HepG2 (cell line): ENCODE measurements at regions not wholly inside any gene's neighbourhood (a gene's known extent, or its start where the extent isn't known, plus 50 kb on each side); places are given as distances from the start of the nearest gene placed in this dataset.

ENCODE experiments used
- ATAC-seq: fragments of 200-7000 bp; cut with Tn5 transposase; 3 replicates; pipeline ENCODE4 v1.9.1; 2020; ENCODE audit warnings: mild to moderate bottlenecking, moderate library complexity
- BruUV-seq: library from RNA; stranded (reverse); fragments of 400-500 nt; replicated peaks from 2 replicates; lab custom pipeline; 2021; lab: Mats Ljungman, UMichigan
- CTCF ChIA-PET: fragments of 300-600 bp; formaldehyde crosslinking; extraction: SDS; loops from one replicate; lab custom pipeline; 2021; ENCODE audit warnings: low total read pairs, inconsistent platforms, low intra/inter-chr PET ratio; lab: Yijun Ruan, JAX
- POLR2A ChIA-PET: fragments of 350-600 bp; sonication (Branson Sonifier 250); formaldehyde crosslinking; loops from one replicate; lab custom pipeline; 2020; ENCODE audit warnings: antibody characterized with exemption, inconsistent platforms; lab: Yijun Ruan, JAX
- DNase-seq: peaks from one replicate; pipeline ENCODE4 v3.0.0-alpha.2; 2015; ENCODE audit warnings: low spot score
- FAIRE-seq: peaks from 3 replicates; lab custom pipeline; 2011; peaks lifted over from hg19 to GRCh38; lab: Jason Lieb, UNC
- H2AFZ ChIP-seq: one replicate; pipeline ENCODE4 v1.6.1; 2011; ENCODE audit warnings: low read length, inconsistent platforms
- H3K27ac ChIP-seq: fragments of 300-600 bp; 3 replicates; pipeline ENCODE4 v1.8.0; 2011; ENCODE audit warnings: mixed run types, mild to moderate bottlenecking, mixed read lengths, low read length, inconsistent platforms; ENCODE audit not compliant: insufficient read depth; ENCODE audit errors: extremely low read length
- H3K27me3 ChIP-seq, 2 experiments: fragments of 200-600 bp in 1 of 2; 2 replicates in 1 of 2; 3 replicates in 1 of 2; pipeline versions ENCODE4 v1.6.0 to v1.8.0; 2011; ENCODE audit warnings: low read length in 2 of 2, mild to moderate bottlenecking in 2 of 2, moderate library complexity in 2 of 2, inconsistent platforms in 1 of 2; ENCODE audit not compliant: insufficient read depth in 2 of 2, control insufficient read depth in 1 of 2
- H3K36me3 ChIP-seq, 2 experiments: fragments of 200-600 bp in 1 of 2; replicated peaks in 1 of 2; 2 replicates in 1 of 2; 3 replicates in 1 of 2; pipeline versions ENCODE4 v1.5.1 to v1.8.0; 2011; ENCODE audit warnings: low read length in 2 of 2, inconsistent platforms in 1 of 2; ENCODE audit not compliant: insufficient read depth in 2 of 2, control insufficient read depth in 1 of 2
- H3K4me1 ChIP-seq: 2 replicates; pipeline ENCODE4 v1.5.1; 2012; ENCODE audit warnings: low read length, inconsistent platforms; ENCODE audit not compliant: insufficient read depth
- H3K4me2 ChIP-seq: 2 replicates; pipeline ENCODE4 v1.6.0; 2011; ENCODE audit warnings: low read depth, low read length, inconsistent platforms
- H3K4me3 ChIP-seq, 3 experiments: fragments of 200-600 bp in 1 of 3; sonication (generic), shearing (Covaris generic) in 1 of 3; replicated peaks in 1 of 3; 2 replicates each; pipeline ENCODE4 v1.5.1; 2011 to 2016; ENCODE audit warnings: low read length in 3 of 3, inconsistent platforms in 2 of 3, low read depth in 2 of 3, mild to moderate bottlenecking in 2 of 3, control low read depth in 1 of 3, mixed read lengths in 1 of 3; ENCODE audit not compliant: insufficient read depth in 1 of 3
- H3K79me2 ChIP-seq: one replicate; pipeline ENCODE4 v1.6.1; 2011; ENCODE audit warnings: low read length, inconsistent platforms; ENCODE audit not compliant: insufficient read depth
- H3K9ac ChIP-seq: 2 replicates; pipeline ENCODE4 v1.6.0; 2011; ENCODE audit warnings: mild to moderate bottlenecking, low read depth, low read length, inconsistent platforms; ENCODE audit not compliant: insufficient read depth
- H3K9me3 ChIP-seq: 2 replicates; pipeline ENCODE4 v1.5.1; 2012; ENCODE audit warnings: mild to moderate bottlenecking, low read length
- H4K20me1 ChIP-seq: 2 replicates; pipeline ENCODE4 v1.6.0; 2011; ENCODE audit warnings: inconsistent platforms, mild to moderate bottlenecking, low read length, moderate library complexity; ENCODE audit not compliant: insufficient read depth
- DR1 ChIP-seq: sonication (generic); formaldehyde crosslinking; IDR thresholded peaks from 2 replicates; pipeline ENCODE4 v1.8.0; 2021; ENCODE audit warnings: mild to moderate bottlenecking, missing genetic modification reagents, inconsistent platforms
- E2F2 ChIP-seq: sonication (generic); formaldehyde crosslinking; IDR thresholded peaks from 2 replicates; pipeline ENCODE4 v1.4.0; 2020; ENCODE audit warnings: missing genetic modification reagents, borderline replicate concordance
- MAFF ChIP-seq: IDR thresholded peaks from 2 replicates; pipeline ENCODE4 v1.6.1; 2011; ENCODE audit warnings: low read depth, low read length, improper control_type of control experiment
- MAFK ChIP-seq, 2 experiments: IDR thresholded peaks in 1 of 2; conservative IDR thresholded peaks in 1 of 2; 2 replicates each; pipeline ENCODE4 v1.6.1; 2011; ENCODE audit warnings: improper control_type of control experiment in 2 of 2, low read length in 2 of 2
- MIER3 ChIP-seq: IDR thresholded peaks from 2 replicates; pipeline ENCODE4 v1.6.1; 2016; ENCODE audit warnings: missing compliant biosample characterization, borderline replicate concordance
- PPARG ChIP-seq: conservative IDR thresholded peaks from 2 replicates; pipeline ENCODE4 v1.6.1; 2016; ENCODE audit warnings: missing biosample characterization, missing genetic modification reagents
- SATB2 ChIP-seq: sonication (generic); formaldehyde crosslinking; IDR thresholded peaks from 2 replicates; pipeline ENCODE4 v1.5.0; 2020; ENCODE audit warnings: missing genetic modification reagents
- SMAD1 ChIP-seq: sonication (generic); formaldehyde crosslinking; IDR thresholded peaks from 2 replicates; pipeline ENCODE4 v1.4.0; 2020; ENCODE audit warnings: missing genetic modification reagents, low read depth, mild to moderate bottlenecking, borderline replicate concordance
- SP140L ChIP-seq: sonication (generic); formaldehyde crosslinking; IDR thresholded peaks from 2 replicates; pipeline ENCODE4 v1.4.0; 2020; ENCODE audit warnings: missing genetic modification reagents, borderline replicate concordance
- ZFP90 ChIP-seq: sonication (generic); formaldehyde crosslinking; IDR thresholded peaks from 2 replicates; pipeline ENCODE4 v1.8.0; 2022; ENCODE audit warnings: missing genetic modification reagents, mild to moderate bottlenecking, inconsistent platforms, borderline replicate concordance
- ZNF891 ChIP-seq: sonication (generic); formaldehyde crosslinking; IDR thresholded peaks from 2 replicates; pipeline ENCODE4 v1.5.0; 2020; ENCODE audit warnings: mild to moderate bottlenecking, missing genetic modification reagents
- WGBS: methylation state at CpG from one replicate; pipeline ENCODE4 v1.1.6; 2017; ENCODE audit warnings: low lambda C conversion rate; 5-methylcytosine and 5-hydroxymethylcytosine counted together
- in situ Hi-C: cut with HindIII; loops from 2 replicates; pipeline ENCODE4 v1.10.0; 2017; ENCODE audit warnings: low pct_unique_long_range_greater_than_20kb; ENCODE audit not compliant: extremely low pct_ligation_motif_present
- intact Hi-C: fragments of 100-400 bp; cut with micrococcal nuclease; formaldehyde crosslinking; loops from one replicate; pipeline ENCODE4 v1.10.0; 2022; ENCODE audit not compliant: unreplicated experiment

GRCh38 chr18:25409971-25410370 is 58.0 kb upstream of the ZNF521 start:
- ATAC-seq, result no peak
- 0% methylated on average over 2 of the region's 2 CpGs for WGBS
- H3K4me1 ChIP-seq, result no peaks in the 10 kb centered on the region
- no peak for DNase-seq
- no TSS peak for BruUV-seq
- H3K9me3 ChIP-seq, result no peaks in the 10 kb centered on the region
- H3K9ac ChIP-seq, result no peak overlapping the region
- no peaks in the 10 kb centered on the region for H3K27me3 ChIP-seq
- TF ChIP-seq ZNF891 (CRISPR knock-in tag) (no peak), MIER3 (no peak), E2F2 (CRISPR knock-in tag) (no peak), SMAD1 (CRISPR knock-in tag) (no peak), SP140L (no peak), ZFP90 (CRISPR knock-in tag) (no peak), SATB2 (CRISPR knock-in tag) (no peak), DR1 (CRISPR knock-in tag) (no peak)
- intact Hi-C loops (no loop called here), in situ Hi-C loops (no loop called here)
- POLR2A ChIA-PET, result no interaction called here
- H4K20me1 ChIP-seq, result no peaks in the 10 kb centered on the region
- H3K27ac ChIP-seq, result no peak overlapping the region
- no peaks in the 10 kb centered on the region for H3K79me2 ChIP-seq
- CTCF ChIA-PET, result no interaction called here
- H2AFZ ChIP-seq, result no peak overlapping the region
- no peak overlapping the region for H3K4me3 ChIP-seq
- H3K36me3 ChIP-seq, result no peaks in the 10 kb centered on the region
- no peak overlapping the region for H3K4me2 ChIP-seq
- no peak for FAIRE-seq

- H3K4me3 ChIP-seq, result no peak overlapping the region
- CTCF ChIA-PET, result no interaction called here
- no peak for TF ChIP-seq PPARG
- peak; percentile 96 to 99 for TF ChIP-seq MAFK (conservative IDR thresholded peaks at IDR 0.05 in 1 of 2, IDR thresholded peaks at IDR 0.05 in 1 of 2; ENCODE audit: low read length in 2 of 2)
- no peak for TF ChIP-seq ZFP90 (CRISPR knock-in tag)
- peak; percentile 98 for TF ChIP-seq MAFF
- TF ChIP-seq, all 625 proteins: peak for 2
- ATAC-seq (no peak), FAIRE-seq (no peak), DNase-seq (no peak)
- BruUV-seq, result no TSS peak
- no peaks in the 10 kb centered on the region for H3K4me1 ChIP-seq
- in situ Hi-C loops (no loop called here), intact Hi-C loops (no loop called here)
- no peaks in the 10 kb centered on the region for H3K79me2 ChIP-seq
- H3K36me3 ChIP-seq, result no peaks in the 10 kb centered on the region
- H3K27ac ChIP-seq, result no peak overlapping the region
- POLR2A ChIA-PET, result no interaction called here
- 14% methylated on average over 4 of the region's 4 CpGs for WGBS
- no peak overlapping the region for H3K9ac ChIP-seq
- H3K4me2 ChIP-seq, result no peak overlapping the region
- H2AFZ ChIP-seq, result no peak overlapping the region
- no peaks in the 10 kb centered on the region for H3K9me3 ChIP-seq
- H4K20me1 ChIP-seq, result no peaks in the 10 kb centered on the region
- no peaks in the 10 kb centered on the region for H3K27me3 ChIP-seq
Measured at GRCh38 chr18:25408293-25408692, 56.3 kb upstream of the ZNF521 start.
